IMR-90 (cell line): ENCODE measurements at regions not wholly inside any gene's neighbourhood (a gene's known extent, or its start where the extent isn't known, plus 50 kb on each side); places are given as distances from the start of the nearest gene placed in this dataset.

Source experiments
- ATAC-seq: fragments of 200-7000 bp; cut with Tn5 transposase; 2 replicates; pipeline ENCODE4 v1.9.1; 2020; ENCODE audit warnings: low read depth, mild to moderate bottlenecking, moderate library complexity
- BruUV-seq: library from RNA; stranded (reverse); fragments of 400-500 nt; replicated peaks from 2 replicates; lab custom pipeline; 2021; lab: Mats Ljungman, UMichigan
- CTCF ChIA-PET: fragments of 300-600 bp; formaldehyde crosslinking; extraction: SDS; loops from one replicate; lab custom pipeline; 2021; ENCODE audit warnings: antibody characterized with exemption; lab: Yijun Ruan, JAX
- POLR2A ChIA-PET: fragments of 300-600 bp; sonication (Branson Sonifier 250); formaldehyde crosslinking; loops from one replicate; lab custom pipeline; 2022; ENCODE audit warnings: antibody characterized with exemption; ENCODE audit not compliant: unreplicated experiment; lab: Charles Lee
- DNase-seq: peaks from one replicate; pipeline ENCODE4 v3.0.0; 2013
- H2AFZ ChIP-seq: replicated peaks from 2 replicates; pipeline ENCODE3; 2013; ENCODE audit warnings: low read length, mild to moderate bottlenecking; ENCODE audit not compliant: poor library complexity
- H2AK5ac ChIP-seq: 2 replicates; pipeline ENCODE4 v1.6.1; 2013; ENCODE audit warnings: low read depth, low read length, inconsistent platforms
- H2AK9ac ChIP-seq: replicated peaks from 2 replicates; pipeline ENCODE3; 2013; ENCODE audit warnings: mild to moderate bottlenecking, low read depth, low read length, moderate library complexity; ENCODE audit not compliant: poor library complexity
- H2BK120ac ChIP-seq: 2 replicates; pipeline ENCODE4 v1.6.1; 2013; ENCODE audit warnings: low read depth, low read length, inconsistent platforms
- H2BK15ac ChIP-seq: 3 replicates; pipeline ENCODE4 v1.6.1; 2013; ENCODE audit warnings: low read depth, low read length, inconsistent platforms
- H2BK20ac ChIP-seq: 2 replicates; pipeline ENCODE4 v1.6.1; 2013; ENCODE audit warnings: low read depth, mild to moderate bottlenecking, inconsistent platforms, low read length, moderate library complexity
- H2BK5ac ChIP-seq: 2 replicates; pipeline ENCODE4 v1.6.1; 2013; ENCODE audit warnings: mild to moderate bottlenecking, low read depth, low read length, inconsistent platforms; ENCODE audit not compliant: poor library complexity, severe bottlenecking
- H3K14ac ChIP-seq: replicated peaks from 2 replicates; pipeline ENCODE4 v1.6.1; 2013; ENCODE audit warnings: low read depth, low read length, inconsistent platforms
- H3K18ac ChIP-seq: 2 replicates; pipeline ENCODE4 v1.6.1; 2013; ENCODE audit warnings: low read depth, low read length, control low read depth
- H3K23ac ChIP-seq: 2 replicates; pipeline ENCODE4 v1.6.1; 2013; ENCODE audit warnings: low read depth, low read length, inconsistent platforms
- H3K27ac ChIP-seq: 2 replicates; pipeline ENCODE4 v1.5.1; 2013; ENCODE audit warnings: mild to moderate bottlenecking, control low read depth, low read length; ENCODE audit not compliant: insufficient read depth
- H3K27me3 ChIP-seq: 2 replicates; pipeline ENCODE4 v1.6.1; 2013; ENCODE audit warnings: low read length; ENCODE audit not compliant: control insufficient read depth, insufficient read depth
- H3K36me3 ChIP-seq: 2 replicates; pipeline ENCODE4 v1.6.1; 2013; ENCODE audit warnings: low read length, mixed read lengths; ENCODE audit not compliant: control insufficient read depth, insufficient read depth
- H3K4ac ChIP-seq: 2 replicates; pipeline ENCODE4 v1.6.1; 2013; ENCODE audit warnings: low read depth, low read length, inconsistent platforms
- H3K4me1 ChIP-seq: 2 replicates; pipeline ENCODE4 v1.6.1; 2013; ENCODE audit warnings: low read length, mixed read lengths; ENCODE audit not compliant: control insufficient read depth, insufficient read depth
- H3K4me2 ChIP-seq: 2 replicates; pipeline ENCODE4 v1.6.1; 2013; ENCODE audit warnings: low read depth, mild to moderate bottlenecking, control low read depth, low read length, moderate library complexity
- H3K4me3 ChIP-seq: 2 replicates; pipeline ENCODE4 v1.5.1; 2013; ENCODE audit warnings: low read depth, mild to moderate bottlenecking, control low read depth, low read length, moderate library complexity; ENCODE audit not compliant: insufficient read depth
- H3K56ac ChIP-seq: 2 replicates; pipeline ENCODE4 v1.6.1; 2013; ENCODE audit warnings: low read length, inconsistent platforms; ENCODE audit not compliant: insufficient read depth; ENCODE audit errors: extremely low read depth
- H3K79me1 ChIP-seq, 2 experiments: 2 replicates each; pipeline ENCODE4 v1.6.1; 2013; ENCODE audit warnings: low read length in 2 of 2, inconsistent platforms in 1 of 2, low read depth in 1 of 2
- H3K9ac ChIP-seq: 2 replicates; pipeline ENCODE4 v1.6.1; 2013; ENCODE audit warnings: low read depth, low read length, control low read depth
- H3K9me1 ChIP-seq: 2 replicates; pipeline ENCODE4 v1.6.1; 2013; ENCODE audit warnings: low read length, inconsistent platforms; ENCODE audit not compliant: insufficient read depth
- H3K9me3 ChIP-seq: 2 replicates; pipeline ENCODE4 v1.6.1; 2013; ENCODE audit warnings: low read length; ENCODE audit not compliant: control insufficient read depth, insufficient read depth
- H4K20me1 ChIP-seq: 2 replicates; pipeline ENCODE4 v1.6.1; 2013; ENCODE audit warnings: low read length, inconsistent platforms; ENCODE audit not compliant: insufficient read depth
- H4K5ac ChIP-seq: 2 replicates; pipeline ENCODE4 v1.6.1; 2013; ENCODE audit warnings: mild to moderate bottlenecking, low read depth, low read length, control low read depth
- H4K8ac ChIP-seq, 2 experiments: 2 replicates each; pipeline ENCODE4 v1.6.1; 2013; ENCODE audit warnings: low read depth in 2 of 2, low read length in 2 of 2, control low read depth in 1 of 2, inconsistent platforms in 1 of 2
- H4K91ac ChIP-seq: 2 replicates; pipeline ENCODE4 v1.6.1; 2013; ENCODE audit warnings: low read depth, low read length, inconsistent platforms; ENCODE audit not compliant: insufficient read depth
- BHLHE40 ChIP-seq: fragments of 150-350 bp; IDR thresholded peaks from 2 replicates; pipeline ENCODE4 v1.6.1; 2016; ENCODE audit warnings: mild to moderate bottlenecking, low read depth, low read length
- CEBPB ChIP-seq: IDR thresholded peaks from 2 replicates; pipeline ENCODE4 v1.6.1; 2012; ENCODE audit warnings: low read depth, low read length, improper control_type of control experiment
- CHD1 ChIP-seq: IDR thresholded peaks from 2 replicates; pipeline ENCODE4 v1.6.1; 2012; ENCODE audit warnings: low read depth, low read length, improper control_type of control experiment
- CTCF ChIP-seq: conservative IDR thresholded peaks from 2 replicates; pipeline ENCODE4 v1.5.1; 2012; ENCODE audit warnings: mild to moderate bottlenecking, low read depth, low read length, improper control_type of control experiment
- FOS ChIP-seq: fragments of 150-350 bp; IDR thresholded peaks from 2 replicates; pipeline ENCODE4 v1.6.1; 2016; ENCODE audit warnings: low read depth, low read length
- MAFK ChIP-seq: IDR thresholded peaks from 2 replicates; pipeline ENCODE4 v1.6.1; 2012; ENCODE audit warnings: low read depth, low read length, improper control_type of control experiment
- MAZ ChIP-seq: IDR thresholded peaks from 2 replicates; pipeline ENCODE4 v1.6.1; 2012; ENCODE audit warnings: low read depth, mild to moderate bottlenecking, low read length, improper control_type of control experiment, moderate library complexity, borderline replicate concordance
- MXI1 ChIP-seq: IDR thresholded peaks from 2 replicates; pipeline ENCODE4 v1.6.1; 2012; ENCODE audit warnings: low read depth, mild to moderate bottlenecking, low read length, moderate library complexity, borderline replicate concordance
- NFE2L2 ChIP-seq: fragments of 150-350 bp; IDR thresholded peaks from 2 replicates; pipeline ENCODE4 v1.6.1; 2016; ENCODE audit warnings: low read depth, mild to moderate bottlenecking, low read length
- POLR2A ChIP-seq: IDR thresholded peaks from 2 replicates; pipeline ENCODE4 v1.6.1; 2012; ENCODE audit warnings: mild to moderate bottlenecking, low read depth, low read length
- RAD21 ChIP-seq: IDR thresholded peaks from 2 replicates; pipeline ENCODE4 v1.6.1; 2012; ENCODE audit warnings: low read length, improper control_type of control experiment
- RCOR1 ChIP-seq: IDR thresholded peaks from 2 replicates; pipeline ENCODE4 v1.6.1; 2012; ENCODE audit warnings: mild to moderate bottlenecking, low read length, improper control_type of control experiment; ENCODE audit not compliant: insufficient replicate concordance
- RFX5 ChIP-seq: IDR thresholded peaks from 2 replicates; pipeline ENCODE4 v1.8.0; 2012; ENCODE audit warnings: low read depth, mild to moderate bottlenecking, low read length, moderate library complexity
- USF2 ChIP-seq: fragments of 150-350 bp; IDR thresholded peaks from 2 replicates; pipeline ENCODE4 v1.6.1; 2017; ENCODE audit warnings: mild to moderate bottlenecking, antibody characterized with exemption, low read length, low read depth
- dilution Hi-C: fragments of 300-500 bp; cut with HindIII; formaldehyde crosslinking; loops from one replicate; pipeline ENCODE4 v1.14.3; 2018; ENCODE audit warnings: low sequenced_read_pairs; ENCODE audit not compliant: unreplicated experiment
- in situ Hi-C: fragments of 300-500 bp; cut with MboI; formaldehyde crosslinking; loops from 3 replicates; pipeline ENCODE4 v1.14.3; 2019; ENCODE audit warnings: low sequenced_read_pairs, inconsistent platforms, mixed read lengths
- intact Hi-C: fragments of 100-400 bp; cut with micrococcal nuclease; formaldehyde crosslinking; loops from 2 replicates; pipeline ENCODE4 v1.10.0; 2022
- TF ChIP-seq, protein P1 (sequence below): fragments of 150-350 bp; IDR thresholded peaks from 2 replicates; pipeline ENCODE4 v1.6.1; 2016; ENCODE audit warnings: low read depth, mild to moderate bottlenecking, low read length, moderate library complexity, borderline replicate concordance

- Histone ChIP-seq H2AK5ac (peak overlapping the region; percentile 25; the same call in 1 of the 2 replicates), H4K91ac (peak overlapping the region; percentile 97; the same call in 1 of the 2 replicates), H2BK120ac (peak overlapping the region; percentile 99), H2BK15ac (peak overlapping the region; percentile 74; the same call in 2 of the 3 replicates), H4K20me1 (no peaks in the 10 kb centered on the region), H3K27me3 (no peaks in the 10 kb centered on the region), H3K27ac (peak overlapping the region; percentile 70), H3K9me3 (peaks cover 22% of the 10 kb centered on the region), H3K4me1 (peaks cover 9% of the 10 kb centered on the region), H3K4me3 (no peak overlapping the region), H2BK5ac (peak overlapping the region; percentile 96), H3K14ac (peak overlapping the region; percentile 81), H2AFZ (no peak overlapping the region), H3K23ac (peak overlapping the region; percentile 71), H3K9ac (no peak overlapping the region), H3K79me1 (no peaks in the 10 kb centered on the region), H4K5ac (peak overlapping the region; percentile 83; the same call in 1 of the 2 replicates), H2AK9ac (peak overlapping the region; percentile 43), H3K18ac (peak overlapping the region; percentile 77; the same call in 1 of the 2 replicates), H3K4me2 (peak overlapping the region; percentile 68; the same call in 1 of the 2 replicates), H3K9me1 (peaks cover 2% of the 10 kb centered on the region; the same call in 1 of the 2 replicates), H3K4ac (peak overlapping the region; percentile 94), H3K36me3 (no peaks in the 10 kb centered on the region), H4K8ac (peak overlapping the region; percentile 5 to 95; a peak in 3 of 4 replicates), H3K56ac (peak overlapping the region; percentile 59), H2BK20ac (peak overlapping the region; percentile 97)
- ChIA-PET CTCF (interaction anchor here (0.6 to 1.0 kb wide), 2 partner anchors 16 to 180 kb away, joined by 3 to 8 read pairs; no protein-coding TSS in a partner anchor), POLR2A (no interaction called here)
- no peak for TF ChIP-seq USF2
- TF ChIP-seq FOS, result peak; percentile 87
- TF ChIP-seq CEBPB, result peak; percentile 93
- TF ChIP-seq, protein P1, sequence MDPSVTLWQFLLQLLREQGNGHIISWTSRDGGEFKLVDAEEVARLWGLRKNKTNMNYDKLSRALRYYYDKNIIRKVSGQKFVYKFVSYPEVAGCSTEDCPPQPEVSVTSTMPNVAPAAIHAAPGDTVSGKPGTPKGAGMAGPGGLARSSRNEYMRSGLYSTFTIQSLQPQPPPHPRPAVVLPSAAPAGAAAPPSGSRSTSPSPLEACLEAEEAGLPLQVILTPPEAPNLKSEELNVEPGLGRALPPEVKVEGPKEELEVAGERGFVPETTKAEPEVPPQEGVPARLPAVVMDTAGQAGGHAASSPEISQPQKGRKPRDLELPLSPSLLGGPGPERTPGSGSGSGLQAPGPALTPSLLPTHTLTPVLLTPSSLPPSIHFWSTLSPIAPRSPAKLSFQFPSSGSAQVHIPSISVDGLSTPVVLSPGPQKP, result no peak
- TF ChIP-seq RCOR1, result peak; percentile 79
- no peak for TF ChIP-seq MAZ
- TF ChIP-seq CHD1, result no peak
- TF ChIP-seq RAD21, result no peak
- TF ChIP-seq POLR2A, result no peak
- no peak for TF ChIP-seq CTCF
- TF ChIP-seq NFE2L2, result peak; percentile 4; the same call in 1 of the 2 replicates
- no peak for TF ChIP-seq BHLHE40
- peak; percentile 64; the same call in 1 of the 2 replicates for TF ChIP-seq MXI1
- no peak for TF ChIP-seq RFX5
- no peak for TF ChIP-seq MAFK
- peak; percentile 85 for ATAC-seq
- DNase-seq, result peak; percentile 98
- BruUV-seq, result no TSS peak
- dilution Hi-C loops, result no loop called here
- intact Hi-C loops, result no loop called here
- in situ Hi-C loops, result no loop called here
Observed at GRCh38 chr4:17142232-17142711, 243.8 kb upstream of the LDB2 start.
